ENCODE measurements at regions not wholly inside any gene's neighbourhood (a gene's known extent, or its start where the extent isn't known, plus 50 kb on each side); places are given as distances from the start of the nearest gene placed in this dataset.

DNA sequence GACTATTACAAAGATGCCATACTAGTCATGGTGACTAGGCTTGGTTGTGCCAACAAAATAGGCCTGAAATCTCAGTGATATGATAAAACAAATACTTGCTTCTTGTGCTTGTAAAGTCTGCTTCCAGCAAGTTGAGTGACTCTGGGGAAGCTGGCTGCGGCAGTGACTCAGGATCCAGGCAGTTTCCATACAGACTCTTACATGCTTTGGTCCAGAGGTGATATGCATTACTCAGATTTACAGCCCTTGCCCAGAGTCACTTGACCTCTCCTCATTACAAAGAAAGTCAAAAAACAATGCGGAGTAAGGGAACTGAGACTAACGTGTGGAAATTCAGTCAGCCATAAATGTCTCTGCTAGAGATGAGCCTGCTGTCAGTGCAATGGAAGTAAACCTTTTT, 387.5 kb downstream of the KCNA4 start:
- TF ChIP-seq, protein P1, sequence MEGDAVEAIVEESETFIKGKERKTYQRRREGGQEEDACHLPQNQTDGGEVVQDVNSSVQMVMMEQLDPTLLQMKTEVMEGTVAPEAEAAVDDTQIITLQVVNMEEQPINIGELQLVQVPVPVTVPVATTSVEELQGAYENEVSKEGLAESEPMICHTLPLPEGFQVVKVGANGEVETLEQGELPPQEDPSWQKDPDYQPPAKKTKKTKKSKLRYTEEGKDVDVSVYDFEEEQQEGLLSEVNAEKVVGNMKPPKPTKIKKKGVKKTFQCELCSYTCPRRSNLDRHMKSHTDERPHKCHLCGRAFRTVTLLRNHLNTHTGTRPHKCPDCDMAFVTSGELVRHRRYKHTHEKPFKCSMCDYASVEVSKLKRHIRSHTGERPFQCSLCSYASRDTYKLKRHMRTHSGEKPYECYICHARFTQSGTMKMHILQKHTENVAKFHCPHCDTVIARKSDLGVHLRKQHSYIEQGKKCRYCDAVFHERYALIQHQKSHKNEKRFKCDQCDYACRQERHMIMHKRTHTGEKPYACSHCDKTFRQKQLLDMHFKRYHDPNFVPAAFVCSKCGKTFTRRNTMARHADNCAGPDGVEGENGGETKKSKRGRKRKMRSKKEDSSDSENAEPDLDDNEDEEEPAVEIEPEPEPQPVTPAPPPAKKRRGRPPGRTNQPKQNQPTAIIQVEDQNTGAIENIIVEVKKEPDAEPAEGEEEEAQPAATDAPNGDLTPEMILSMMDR (IDR thresholded peaks at IDR 0.05) = no peak
- no peak for TF ChIP-seq SIN3A (IDR thresholded peaks at IDR 0.05; ENCODE audit: borderline replicate concordance, insufficient read depth, low read depth, low read length)
- no peak for TF ChIP-seq POLR2AphosphoS5 (IDR thresholded peaks at IDR 0.05; ENCODE audit: low read depth, low read length)
- TF ChIP-seq, protein P2, sequence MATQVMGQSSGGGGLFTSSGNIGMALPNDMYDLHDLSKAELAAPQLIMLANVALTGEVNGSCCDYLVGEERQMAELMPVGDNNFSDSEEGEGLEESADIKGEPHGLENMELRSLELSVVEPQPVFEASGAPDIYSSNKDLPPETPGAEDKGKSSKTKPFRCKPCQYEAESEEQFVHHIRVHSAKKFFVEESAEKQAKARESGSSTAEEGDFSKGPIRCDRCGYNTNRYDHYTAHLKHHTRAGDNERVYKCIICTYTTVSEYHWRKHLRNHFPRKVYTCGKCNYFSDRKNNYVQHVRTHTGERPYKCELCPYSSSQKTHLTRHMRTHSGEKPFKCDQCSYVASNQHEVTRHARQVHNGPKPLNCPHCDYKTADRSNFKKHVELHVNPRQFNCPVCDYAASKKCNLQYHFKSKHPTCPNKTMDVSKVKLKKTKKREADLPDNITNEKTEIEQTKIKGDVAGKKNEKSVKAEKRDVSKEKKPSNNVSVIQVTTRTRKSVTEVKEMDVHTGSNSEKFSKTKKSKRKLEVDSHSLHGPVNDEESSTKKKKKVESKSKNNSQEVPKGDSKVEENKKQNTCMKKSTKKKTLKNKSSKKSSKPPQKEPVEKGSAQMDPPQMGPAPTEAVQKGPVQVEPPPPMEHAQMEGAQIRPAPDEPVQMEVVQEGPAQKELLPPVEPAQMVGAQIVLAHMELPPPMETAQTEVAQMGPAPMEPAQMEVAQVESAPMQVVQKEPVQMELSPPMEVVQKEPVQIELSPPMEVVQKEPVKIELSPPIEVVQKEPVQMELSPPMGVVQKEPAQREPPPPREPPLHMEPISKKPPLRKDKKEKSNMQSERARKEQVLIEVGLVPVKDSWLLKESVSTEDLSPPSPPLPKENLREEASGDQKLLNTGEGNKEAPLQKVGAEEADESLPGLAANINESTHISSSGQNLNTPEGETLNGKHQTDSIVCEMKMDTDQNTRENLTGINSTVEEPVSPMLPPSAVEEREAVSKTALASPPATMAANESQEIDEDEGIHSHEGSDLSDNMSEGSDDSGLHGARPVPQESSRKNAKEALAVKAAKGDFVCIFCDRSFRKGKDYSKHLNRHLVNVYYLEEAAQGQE (IDR thresholded peaks at IDR 0.05; ENCODE audit: insufficient read depth in 1 of 2, low read depth in 2 of 2, low read length in 1 of 2) = no peak
- TF ChIP-seq TCF7L2 (IDR thresholded peaks at IDR 0.05; ENCODE audit: low read depth, low read length) = no peak
